Panc1 (cell line): ENCODE measurements at regions not wholly inside any gene's neighbourhood (a gene's known extent, or its start where the extent isn't known, plus 50 kb on each side); places are given as distances from the start of the nearest gene placed in this dataset.

ENCODE experiments used
- ATAC-seq: fragments of 200-7000 bp; cut with Tn5 transposase; 2 replicates; pipeline ENCODE4 v1.9.1; 2020; ENCODE audit warnings: mild to moderate bottlenecking, moderate library complexity
- BruUV-seq: library from RNA; stranded (reverse); fragments of 400-500 nt; replicated peaks from 2 replicates; lab custom pipeline; 2021; lab: Mats Ljungman, UMichigan
- CTCF ChIA-PET: fragments of 300-600 bp; sonication (Branson Sonifier 250); formaldehyde crosslinking; loops from one replicate; lab custom pipeline; 2022; ENCODE audit warnings: antibody characterized with exemption; lab: Charles Lee
- POLR2A ChIA-PET: fragments of 300-600 bp; sonication (Branson Sonifier 250); formaldehyde crosslinking; loops from one replicate; lab custom pipeline; 2022; ENCODE audit warnings: antibody characterized with exemption; lab: Charles Lee
- DNase-seq: peaks from one replicate; pipeline ENCODE4 v3.0.0-alpha.2; 2010; ENCODE audit warnings: low read depth, low spot score
- H3K27ac ChIP-seq: 2 replicates; pipeline ENCODE4 v1.5.1; 2011; ENCODE audit warnings: mild to moderate bottlenecking, low read length, inconsistent platforms
- H3K27me3 ChIP-seq: fragments of 200-500 bp; sonication (Bioruptor generic); 2 replicates; pipeline ENCODE4 v1.6.0; 2014; ENCODE audit warnings: low read length, inconsistent platforms; ENCODE audit not compliant: control insufficient read depth, insufficient read depth
- H3K36me3 ChIP-seq: fragments of 200-500 bp; sonication (Bioruptor generic); 2 replicates; pipeline ENCODE4 v1.5.1; 2014; ENCODE audit warnings: inconsistent platforms, mild to moderate bottlenecking, low read length, moderate library complexity; ENCODE audit not compliant: control insufficient read depth, insufficient read depth
- H3K4me1 ChIP-seq: 2 replicates; pipeline ENCODE4 v1.5.1; 2011; ENCODE audit warnings: inconsistent platforms, mild to moderate bottlenecking, low read length, moderate library complexity; ENCODE audit not compliant: control insufficient read depth, insufficient read depth
- H3K4me3 ChIP-seq, 2 experiments: 2 replicates each; pipeline ENCODE4 v1.5.1; 2011 to 2012; ENCODE audit warnings: low read depth in 2 of 2, low read length in 2 of 2, mild to moderate bottlenecking in 2 of 2, inconsistent platforms in 1 of 2, moderate library complexity in 1 of 2
- H3K9me3 ChIP-seq: fragments of 200-500 bp; sonication (Bioruptor generic); 2 replicates; pipeline ENCODE4 v1.5.1; 2014; ENCODE audit warnings: low read depth, mild to moderate bottlenecking, inconsistent platforms, low read length, moderate library complexity; ENCODE audit not compliant: control insufficient read depth, insufficient read depth
- CTCF ChIP-seq: fragments of 450-650 bp; IDR thresholded peaks from 2 replicates; pipeline ENCODE4 v1.5.1; 2017; ENCODE audit warnings: mild to moderate bottlenecking
- POLR2AphosphoS5 ChIP-seq: IDR thresholded peaks from 2 replicates; pipeline ENCODE4 v1.6.1; 2012; ENCODE audit warnings: mild to moderate bottlenecking, low read depth, low read length, moderate library complexity
- REST ChIP-seq, 2 experiments: IDR thresholded peaks; 2 replicates each; pipeline ENCODE4 v1.6.1; 2011 to 2012; ENCODE audit warnings: low read depth in 2 of 2, control low read depth in 1 of 2, low read length in 1 of 2, mild to moderate bottlenecking in 1 of 2, moderate library complexity in 1 of 2; ENCODE audit not compliant: insufficient read depth in 1 of 2
- SIN3A ChIP-seq: IDR thresholded peaks from 2 replicates; pipeline ENCODE4 v1.6.1; 2012; ENCODE audit warnings: low read depth, mild to moderate bottlenecking, low read length, moderate library complexity, borderline replicate concordance; ENCODE audit not compliant: insufficient read depth
- TCF7L2 ChIP-seq: IDR thresholded peaks from 2 replicates; pipeline ENCODE4 v1.6.1; 2011; ENCODE audit warnings: mild to moderate bottlenecking, low read depth, low read length, inconsistent platforms
- in situ Hi-C: cut with HindIII; loops from 2 replicates; pipeline ENCODE4 v1.10.0; 2016; ENCODE audit warnings: low sequenced_read_pairs, low pct_unique_long_range_greater_than_20kb
- intact Hi-C: fragments of 100-400 bp; cut with micrococcal nuclease; formaldehyde crosslinking; loops from one replicate; pipeline ENCODE4 v1.10.0; 2022; ENCODE audit not compliant: unreplicated experiment

DNA sequence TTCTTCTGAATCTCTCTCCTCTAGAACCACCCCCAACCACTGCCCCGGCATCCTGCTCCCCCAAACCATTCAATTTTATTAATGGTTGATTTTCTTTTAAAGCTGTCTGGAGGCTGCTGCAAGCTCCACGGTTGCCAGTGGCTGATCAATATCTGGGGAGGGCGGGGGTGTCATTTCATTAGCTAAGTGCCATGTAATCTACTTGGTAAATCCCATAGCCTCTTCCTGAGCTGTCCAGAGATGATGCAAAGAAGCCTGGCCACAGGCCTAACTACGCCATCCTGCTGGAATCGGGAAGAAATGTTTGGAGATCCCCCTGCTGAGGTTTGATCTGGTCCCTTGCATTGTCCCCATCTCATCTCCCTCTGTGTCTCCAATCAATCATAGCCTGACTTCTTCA is 440.1 kb downstream of the MIAT start:
- Histone ChIP-seq H3K27ac (no peak overlapping the region), H3K4me3 (no peak overlapping the region), H3K4me1 (no peaks in the 10 kb centered on the region), H3K36me3 (no peaks in the 10 kb centered on the region), H3K9me3 (no peaks in the 10 kb centered on the region), H3K27me3 (no peaks in the 10 kb centered on the region)
- POLR2A ChIA-PET: no interaction called here
- DNase-seq (no peak), ATAC-seq (no peak)
- TF ChIP-seq CTCF (no peak), POLR2AphosphoS5 (no peak), SIN3A (no peak), TCF7L2 (no peak), REST (IDR thresholded peaks at IDR 0.05; ENCODE audit: insufficient read depth in 1 of 2, low read depth in 2 of 2, low read length in 1 of 2) (no peak)
- CTCF ChIA-PET: no interaction called here
- intact Hi-C loops (no loop called here), in situ Hi-C loops (no loop called here)
- no TSS peak for BruUV-seq

- ATAC-seq: no peak
- Histone ChIP-seq H3K36me3 (no peaks in the 10 kb centered on the region), H3K27ac (no peak overlapping the region), H3K27me3 (no peaks in the 10 kb centered on the region), H3K4me1 (no peaks in the 10 kb centered on the region), H3K4me3 (no peak overlapping the region), H3K9me3 (no peaks in the 10 kb centered on the region)
- BruUV-seq: no TSS peak
- intact Hi-C loops (no loop called here), in situ Hi-C loops (no loop called here)
- no peak for DNase-seq
- TF ChIP-seq REST (IDR thresholded peaks at IDR 0.05; ENCODE audit: insufficient read depth in 1 of 2, low read depth in 2 of 2, low read length in 1 of 2): no peak
- no peak for TF ChIP-seq TCF7L2
- no peak for TF ChIP-seq SIN3A
- TF ChIP-seq POLR2AphosphoS5: no peak
- POLR2A ChIA-PET: no interaction called here
- CTCF ChIA-PET: no interaction called here
Observed at GRCh38 chr22:27097933-27098332, 440.5 kb downstream of the MIAT start.
